ENCODE measurements at regions not wholly inside any gene's neighbourhood (a gene's known extent, or its start where the extent isn't known, plus 50 kb on each side); places are given as distances from the start of the nearest gene placed in this dataset.

DNA sequence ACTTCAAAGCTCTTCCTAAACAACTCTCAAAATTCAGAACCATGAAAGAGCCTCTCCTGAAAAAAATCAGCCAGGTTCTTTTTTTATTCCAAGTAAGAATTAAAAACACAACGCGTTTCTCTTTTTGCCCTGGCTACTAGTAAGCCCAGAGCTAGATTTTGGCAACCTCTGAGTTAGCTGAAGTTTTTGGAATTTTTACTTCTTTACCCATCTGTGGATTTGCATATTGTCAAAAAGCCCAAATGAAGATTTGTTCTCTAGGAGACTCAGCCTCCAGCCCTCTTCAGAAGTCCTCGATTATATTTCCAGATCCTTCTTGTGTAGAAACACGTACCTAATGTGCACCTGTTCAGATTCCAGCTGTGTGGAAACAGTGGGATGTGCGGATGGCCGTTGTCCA, 517.9 kb downstream of the TBC1D22A start:
- DNase-seq (ENCODE audit: low spot score), result no peak
- intact Hi-C loops (cut with DNase I), result loop anchor here in 1 of 2 donors (10.0 kb wide), 1 partner anchor 1904 kb away; no protein-coding TSS in a partner anchor

DNA sequence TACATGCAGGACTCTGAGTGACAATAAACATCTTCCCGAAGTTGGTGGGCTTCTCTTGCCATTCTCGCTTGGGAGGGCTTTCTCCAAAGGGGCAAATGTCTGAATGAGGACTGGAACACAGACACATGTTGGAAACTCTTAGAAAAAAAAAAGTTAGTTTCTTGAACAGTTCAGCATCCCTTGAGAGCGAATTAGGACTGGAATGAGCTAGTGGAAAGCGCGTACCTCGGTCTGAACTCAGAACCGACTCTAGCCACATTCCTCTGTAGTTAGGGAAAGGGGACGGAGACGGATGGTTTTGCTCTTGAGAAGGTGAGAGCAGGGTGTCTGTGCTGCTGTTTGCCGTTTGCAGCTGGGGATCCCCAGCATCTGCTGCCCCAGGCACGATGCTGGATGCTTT, 517.3 kb downstream of the TBC1D22A start:
- intact Hi-C loops (cut with DNase I), result loop anchor here in 1 of 2 donors (10.0 kb wide), 1 partner anchor 1905 kb away; no protein-coding TSS in a partner anchor
- no peak for DNase-seq (ENCODE audit: low spot score)

- DNase-seq (ENCODE audit: low spot score), result peak; percentile 61
- intact Hi-C loops (cut with DNase I), result no loop called here
Observed at GRCh38 chr22:47279337-47279736, 516.9 kb downstream of the TBC1D22A start.

DNA sequence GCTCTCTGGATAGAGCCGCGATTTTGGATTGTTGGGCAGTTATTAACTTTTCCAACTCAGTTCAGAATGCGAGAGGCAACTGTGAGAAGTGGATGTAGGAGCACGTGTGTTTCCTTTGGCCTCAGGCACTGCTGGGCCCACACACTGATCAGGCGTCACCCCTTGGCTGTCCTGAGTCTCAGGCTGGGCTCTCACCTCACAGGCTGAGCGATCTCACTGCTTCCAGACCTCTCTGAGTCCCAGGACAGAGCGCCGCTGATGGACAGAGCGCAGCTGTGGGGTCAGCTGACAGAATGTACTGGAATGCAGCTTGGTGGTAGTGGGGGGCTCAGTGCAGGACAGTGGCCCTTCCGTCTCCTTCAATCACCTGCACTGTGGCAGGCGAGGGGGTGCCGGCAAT, 516.2 kb downstream of the TBC1D22A start:
- intact Hi-C loops (cut with DNase I), result no loop called here
- no peak for DNase-seq (ENCODE audit: low spot score)

DNA sequence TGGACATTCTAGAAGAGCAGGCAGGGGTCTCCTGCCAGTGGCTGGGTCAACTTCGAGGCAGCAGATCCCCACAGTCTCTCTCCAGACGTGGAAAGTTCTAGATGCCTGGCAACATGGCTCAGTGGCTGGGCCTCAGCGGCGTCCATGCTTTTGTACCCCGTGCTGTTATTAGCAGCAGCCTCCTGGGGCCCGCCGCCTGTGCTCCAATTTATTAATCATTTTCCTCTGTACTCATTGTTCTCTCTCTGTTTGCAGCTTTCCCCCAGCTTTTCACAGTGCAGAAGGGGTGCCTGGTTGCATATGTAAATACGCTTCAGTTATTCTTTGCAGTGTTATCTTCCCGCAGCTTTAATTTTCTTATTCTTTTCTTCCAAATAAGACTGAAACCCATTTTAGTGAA, 515.1 kb downstream of the TBC1D22A start:
- intact Hi-C loops (cut with DNase I), result no loop called here
- DNase-seq (ENCODE audit: low spot score), result no peak

DNA sequence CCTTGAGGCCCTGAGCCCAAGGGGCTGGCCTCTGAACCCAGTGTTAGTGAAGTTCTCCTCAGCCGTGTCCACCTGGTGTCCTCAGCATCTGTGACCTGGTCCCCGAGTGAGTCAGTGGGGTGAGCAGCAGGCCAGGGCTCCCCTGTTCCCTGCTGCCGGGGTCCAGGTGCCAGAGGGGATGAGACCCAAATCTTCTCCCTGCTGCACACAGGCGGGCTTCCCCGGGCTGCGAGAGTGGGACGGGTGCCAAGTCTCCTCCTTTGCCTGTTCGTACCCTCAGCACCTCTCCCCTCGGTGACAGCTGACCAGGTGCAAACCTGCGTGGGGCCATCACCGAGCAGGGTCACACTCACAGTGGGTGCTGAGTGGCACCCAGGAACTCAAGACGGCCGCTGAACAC, 514.5 kb downstream of the TBC1D22A start:
- DNase-seq (ENCODE audit: low spot score), result no peak
- intact Hi-C loops (cut with DNase I), result no loop called here

GRCh38 chr22:47276450-47276820, 514.0 kb downstream of the TBC1D22A start:
- intact Hi-C loops (cut with DNase I), result no loop called here
- no peak for DNase-seq (ENCODE audit: low spot score)

GRCh38 chr22:47275605-47276449, 513.4 kb downstream of the TBC1D22A start:
- intact Hi-C loops (cut with DNase I), result no loop called here
- DNase-seq (ENCODE audit: low spot score), result peak; percentile 40

DNA sequence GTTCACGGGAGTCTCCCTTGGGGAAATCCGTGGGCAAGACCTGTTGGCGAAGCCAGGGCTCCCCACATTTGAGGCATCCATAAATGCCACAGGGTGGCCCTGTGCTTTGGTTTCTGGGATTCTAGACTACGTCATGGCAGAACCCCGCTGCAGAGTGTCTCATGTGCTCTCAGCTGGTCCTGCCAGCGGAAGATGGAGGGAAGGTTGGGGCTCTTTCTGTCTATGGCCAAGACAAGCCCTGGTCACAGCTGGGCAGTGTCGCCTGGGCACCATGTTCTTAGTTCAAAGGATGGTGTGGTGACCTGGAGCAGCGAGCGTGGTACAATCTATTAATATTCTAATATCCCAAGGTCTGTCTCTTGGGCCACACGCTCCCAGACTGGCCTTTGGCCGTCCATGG, 511.7 kb downstream of the TBC1D22A start:
- DNase-seq (ENCODE audit: low spot score), result no peak
- intact Hi-C loops (cut with DNase I), result no loop called here

GRCh38 chr22:47270463-47271135, 508.1 kb downstream of the TBC1D22A start:
- no peak for DNase-seq (ENCODE audit: low spot score)
- intact Hi-C loops (cut with DNase I), result no loop called here

- intact Hi-C loops (cut with DNase I), result no loop called here
- no peak for DNase-seq (ENCODE audit: low spot score)
Observed at GRCh38 chr22:47269516-47270088, 507.2 kb downstream of the TBC1D22A start.

- intact Hi-C loops (cut with DNase I), result no loop called here
- no peak for DNase-seq (ENCODE audit: low spot score)
Observed at GRCh38 chr22:47267513-47268282, 505.2 kb downstream of the TBC1D22A start.

GRCh38 chr22:47266329-47266728, 503.9 kb downstream of the TBC1D22A start:
- intact Hi-C loops (cut with DNase I), result no loop called here
- DNase-seq (ENCODE audit: low spot score), result no peak

GRCh38 chr22:47260551-47260950, 498.1 kb downstream of the TBC1D22A start:
- intact Hi-C loops (cut with DNase I), result no loop called here
- no peak for DNase-seq (ENCODE audit: low spot score)

DNA sequence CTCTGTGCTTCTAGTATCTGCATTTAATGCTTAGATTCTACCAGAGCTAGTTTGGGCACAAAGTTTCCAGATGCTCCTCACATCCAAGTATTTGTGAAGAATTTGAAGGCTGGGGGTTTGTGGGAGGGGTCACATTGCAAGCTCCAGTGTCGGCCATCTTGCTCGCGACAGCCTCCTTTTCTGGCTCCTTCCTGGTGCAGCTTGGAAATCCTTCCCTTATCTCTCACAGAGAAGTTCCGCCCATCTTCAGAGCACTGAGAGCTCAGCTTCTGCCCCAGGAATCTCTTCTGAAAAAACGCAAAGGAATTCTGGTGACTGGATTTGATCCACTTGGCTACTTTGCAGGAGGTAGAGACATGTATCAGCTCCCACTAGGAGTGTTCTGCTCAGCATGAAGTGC, 497.5 kb downstream of the TBC1D22A start:
- intact Hi-C loops (cut with DNase I), result no loop called here

DNA sequence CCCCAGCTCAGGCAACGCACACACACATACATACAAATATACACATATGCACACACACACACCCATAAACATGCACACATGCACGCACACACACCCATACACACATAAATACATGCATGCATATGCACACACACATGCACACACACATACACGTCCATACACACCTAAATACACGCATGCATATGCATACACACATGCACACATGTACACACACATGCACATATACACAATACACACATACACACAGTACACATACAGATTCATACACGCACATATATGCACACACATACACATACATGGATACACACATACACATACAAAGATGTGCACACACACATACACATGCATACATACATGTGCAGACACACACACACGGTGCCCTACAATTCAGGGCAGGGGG, 496.6 kb downstream of the TBC1D22A start:
- intact Hi-C loops (cut with DNase I), result no loop called here
- DNase-seq (ENCODE audit: low spot score), result no peak

More for the DNA sequence above, 497.5 kb downstream of the TBC1D22A start:
- no peak for DNase-seq (ENCODE audit: low spot score)

GRCh38 chr22:47257976-47258375, 495.5 kb downstream of the TBC1D22A start:
- intact Hi-C loops (cut with DNase I), result no loop called here
- no peak for DNase-seq (ENCODE audit: low spot score)

- intact Hi-C loops (cut with DNase I), result no loop called here
- no peak for DNase-seq (ENCODE audit: low spot score)
Observed at GRCh38 chr22:47257566-47257965, 495.1 kb downstream of the TBC1D22A start.

DNA sequence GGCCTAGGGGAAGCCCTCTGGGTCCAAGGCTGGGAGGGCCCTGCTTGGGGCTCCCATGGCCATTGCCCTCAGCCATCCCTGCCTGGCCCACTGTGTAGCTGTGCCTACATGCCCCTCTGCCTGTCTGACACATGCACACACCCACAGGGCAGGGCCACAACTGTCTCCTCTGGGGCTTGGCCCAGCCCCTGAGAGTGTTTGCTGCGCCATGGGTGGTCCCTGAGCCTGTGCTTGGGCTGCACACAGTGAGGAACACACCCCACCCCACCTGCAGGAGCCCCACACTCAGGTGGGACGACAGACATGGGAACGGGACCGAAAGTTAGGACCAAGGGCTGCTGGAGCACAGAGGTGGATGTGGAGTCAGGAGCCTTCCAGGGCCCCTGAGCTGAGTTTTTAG, 489.5 kb downstream of the TBC1D22A start:
- no peak for DNase-seq (ENCODE audit: low spot score)
- intact Hi-C loops (cut with DNase I), result no loop called here
